HG03442 (cell line): ENCODE measurements at regions not wholly inside any gene's neighbourhood (a gene's known extent, or its start where the extent isn't known, plus 50 kb on each side); places are given as distances from the start of the nearest gene placed in this dataset.

Experiments used
- ATAC-seq: cut with Tn5 transposase; IDR thresholded peaks from one replicate; pipeline ENCODE4 v1.9.1; 2021; ENCODE audit warnings: mild to moderate bottlenecking, moderate library complexity; ENCODE audit not compliant: unreplicated experiment

DNA sequence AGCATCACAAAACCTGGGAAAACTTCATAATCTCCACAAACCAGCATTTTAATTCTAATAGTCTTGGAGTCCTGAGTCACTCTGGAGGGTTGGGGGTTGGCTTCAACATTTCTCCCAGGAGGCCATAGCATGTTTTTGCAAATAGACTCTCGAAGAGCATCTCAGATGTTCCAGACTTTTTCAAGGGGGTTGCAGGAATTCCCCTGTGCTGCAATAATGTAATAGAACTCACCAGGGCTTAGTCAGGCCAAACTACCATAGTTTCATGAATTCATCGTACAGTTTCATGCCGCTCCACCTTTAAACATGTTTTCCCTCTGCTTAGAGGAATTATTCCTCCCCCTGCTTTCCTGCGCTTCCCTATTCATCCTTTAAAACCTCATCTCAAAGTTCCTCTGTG, 499.5 kb upstream of the KLF4 start:
- no peak for ATAC-seq

DNA sequence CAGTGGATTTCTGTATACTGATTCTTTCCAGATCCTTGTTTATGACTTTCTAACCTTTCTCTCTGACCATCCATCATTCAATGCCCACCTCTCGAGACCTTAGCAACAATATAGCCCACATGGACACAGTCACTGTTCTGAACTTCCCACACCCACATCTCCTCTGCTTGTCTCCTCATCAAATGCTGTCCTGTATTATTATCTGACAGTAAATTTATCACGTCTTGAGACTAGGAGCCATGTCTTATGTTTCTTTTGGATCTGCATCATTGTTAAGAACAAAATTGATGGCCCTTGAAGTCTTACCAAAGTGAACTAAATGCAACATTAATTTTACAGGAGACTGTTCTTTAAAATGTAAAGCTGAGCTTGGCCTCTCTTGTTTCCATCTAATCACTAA, 495.4 kb upstream of the KLF4 start:
- ATAC-seq = no peak

DNA sequence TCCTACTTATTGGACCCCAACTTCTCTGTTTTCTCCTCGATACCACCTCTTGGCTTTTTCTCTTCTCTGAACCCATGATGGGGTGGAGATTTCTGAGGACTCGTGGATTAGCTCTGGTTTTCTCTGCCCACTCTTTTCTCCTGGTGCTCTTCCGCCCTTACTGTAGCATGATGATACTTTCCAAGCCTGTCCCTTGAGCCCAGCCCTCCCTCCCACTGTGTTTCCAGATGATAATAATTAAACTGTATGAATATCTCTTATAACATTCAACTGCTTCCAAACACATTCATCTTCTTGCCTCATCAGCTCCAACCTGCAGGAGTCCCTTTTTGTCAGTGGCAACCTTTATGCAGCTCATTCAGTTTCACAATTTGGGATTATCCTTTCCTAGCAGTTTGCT, 494.2 kb upstream of the KLF4 start:
- ATAC-seq = no peak

DNA sequence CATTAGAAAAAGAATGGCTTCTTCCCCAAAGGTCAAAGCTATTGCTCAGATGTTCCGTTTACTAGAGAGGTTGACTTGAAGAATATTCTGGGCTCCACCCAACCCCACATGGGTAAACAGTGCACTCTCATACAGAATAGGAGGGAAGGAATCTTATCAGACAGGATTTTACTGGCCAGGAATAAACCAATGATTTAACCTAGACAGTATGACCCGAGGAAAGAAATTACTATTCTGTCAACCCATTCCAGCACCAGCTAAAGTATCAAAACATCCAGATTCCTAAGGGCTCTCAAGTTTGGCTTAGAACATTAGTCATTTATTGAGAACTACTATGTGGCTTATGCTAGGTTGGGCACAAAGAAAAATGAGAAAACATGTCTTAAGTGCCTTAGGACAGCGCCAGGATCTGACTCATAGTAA, 493.6 kb upstream of the KLF4 start:
- no peak for ATAC-seq

DNA sequence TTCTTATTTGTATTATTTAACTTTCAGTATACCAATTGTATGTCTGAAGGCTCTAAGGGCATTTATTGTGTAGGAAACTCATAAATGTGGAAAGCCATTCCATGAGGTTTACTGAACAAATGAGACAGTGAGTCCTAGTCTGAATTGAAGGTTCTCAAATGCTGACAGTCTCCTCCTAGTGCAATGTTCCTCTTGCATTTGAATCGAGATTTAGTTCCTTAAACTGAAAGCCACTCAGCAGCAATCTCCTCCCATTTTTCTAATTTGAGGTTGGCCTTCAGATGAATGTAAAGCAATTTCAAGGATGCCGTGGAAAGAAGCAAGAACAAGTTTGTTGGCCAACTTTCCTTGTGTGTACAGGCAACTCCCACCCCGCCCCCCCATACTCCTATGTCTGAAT, 493.2 kb upstream of the KLF4 start:
- no peak for ATAC-seq

DNA sequence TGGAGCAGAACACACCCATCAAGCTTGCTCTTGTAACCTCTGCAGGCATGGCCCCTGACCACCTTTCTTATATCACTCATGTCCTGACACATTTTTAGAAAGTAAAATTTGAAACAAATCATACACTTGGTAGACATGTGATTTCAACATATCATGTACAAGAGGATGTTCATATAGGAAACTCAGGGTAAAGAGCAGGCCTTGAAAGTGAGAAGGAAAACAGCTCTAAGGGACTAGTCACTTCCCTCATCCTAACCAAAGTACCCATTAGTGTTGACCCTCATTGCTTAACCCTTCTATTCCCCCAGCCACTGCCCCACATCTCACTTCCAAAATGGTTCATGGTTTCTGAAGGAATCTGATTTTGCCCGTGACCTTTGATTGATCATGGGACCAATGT, 492.4 kb upstream of the KLF4 start:
- ATAC-seq = no peak

DNA sequence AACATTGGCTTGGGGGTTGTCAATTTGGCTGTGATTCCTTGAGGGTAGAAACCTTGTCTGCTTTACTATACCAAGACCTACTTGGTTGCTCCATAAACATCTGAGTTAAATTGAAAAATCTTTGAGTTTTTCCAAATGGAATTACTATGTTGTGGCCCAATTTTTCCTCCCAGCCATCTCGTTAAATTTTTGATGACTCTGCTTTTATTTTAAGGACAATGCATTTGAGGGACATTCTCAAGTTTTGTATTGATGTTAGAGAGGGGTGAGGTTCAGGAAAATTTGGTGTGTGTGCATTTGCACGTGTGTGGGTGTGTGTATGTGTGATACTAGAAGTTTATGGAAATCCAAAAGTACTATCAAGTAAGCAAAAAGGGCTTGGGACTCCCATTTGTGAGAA, 491.4 kb upstream of the KLF4 start:
- no peak for ATAC-seq

DNA sequence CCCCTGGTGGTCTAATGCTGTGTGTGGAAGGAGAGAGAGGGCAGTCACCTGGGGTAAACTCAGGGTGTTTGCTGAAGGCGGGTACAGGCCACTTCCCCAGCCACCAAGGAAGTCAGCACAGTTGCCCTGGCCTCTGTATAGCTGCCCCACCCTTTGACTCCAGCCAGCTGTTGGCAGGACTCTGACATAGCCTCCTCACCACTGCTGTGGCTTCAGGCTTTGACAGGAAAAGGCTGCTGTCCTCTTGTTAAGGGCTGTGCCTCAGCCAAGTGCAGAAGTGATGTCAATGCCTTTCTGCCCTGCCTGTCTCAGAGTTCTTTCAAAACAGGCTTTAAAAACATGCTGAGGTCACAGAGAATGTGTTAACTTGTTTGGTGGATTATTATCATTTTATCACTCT, 487.2 kb upstream of the KLF4 start:
- no peak for ATAC-seq

DNA sequence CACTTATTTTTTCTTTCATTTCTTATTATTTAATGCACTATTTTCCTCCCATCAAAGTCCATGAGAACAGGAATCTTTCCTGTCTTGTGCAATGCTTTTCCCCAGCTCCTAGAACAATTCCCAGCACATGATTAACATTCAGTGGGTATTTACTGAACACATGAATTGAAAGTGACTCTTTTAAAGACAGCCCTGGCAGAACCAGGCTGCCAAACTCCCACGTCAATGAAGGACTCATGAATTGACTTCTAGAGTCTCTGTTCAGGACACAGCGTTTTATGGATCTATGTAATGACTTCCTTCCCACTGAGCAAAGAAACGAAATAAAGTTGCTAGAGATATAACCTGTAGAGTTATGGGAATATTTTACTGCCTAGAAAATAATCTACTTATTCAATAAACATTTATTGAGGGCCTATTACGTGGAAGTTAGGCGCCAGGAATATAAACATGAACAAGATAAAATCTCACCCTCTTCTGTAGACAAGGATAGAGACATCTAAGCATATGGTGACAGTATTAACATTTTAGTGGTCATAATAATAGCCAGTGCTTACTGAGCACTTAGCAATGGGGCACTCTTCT, 485.9 kb upstream of the KLF4 start:
- ATAC-seq = no peak

DNA sequence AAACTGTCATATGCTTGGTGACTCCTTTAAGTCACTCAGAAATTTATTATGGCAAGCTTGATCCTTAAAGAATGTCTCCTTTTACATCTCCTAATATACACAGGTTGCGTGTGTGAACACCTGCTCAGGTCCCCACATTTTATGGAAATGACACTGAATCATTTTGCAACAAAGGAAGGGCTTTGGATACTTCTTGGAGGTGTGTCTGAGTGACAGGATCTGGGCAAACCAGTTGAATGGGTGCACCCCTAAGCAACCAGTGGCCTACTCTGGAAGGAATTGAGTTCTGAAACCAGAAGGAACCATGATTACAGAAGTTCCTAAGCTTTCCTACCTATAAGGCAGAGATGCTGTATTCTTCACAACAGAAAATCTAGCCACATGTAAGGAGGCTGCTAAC, 483.9 kb upstream of the KLF4 start:
- ATAC-seq = no peak

DNA sequence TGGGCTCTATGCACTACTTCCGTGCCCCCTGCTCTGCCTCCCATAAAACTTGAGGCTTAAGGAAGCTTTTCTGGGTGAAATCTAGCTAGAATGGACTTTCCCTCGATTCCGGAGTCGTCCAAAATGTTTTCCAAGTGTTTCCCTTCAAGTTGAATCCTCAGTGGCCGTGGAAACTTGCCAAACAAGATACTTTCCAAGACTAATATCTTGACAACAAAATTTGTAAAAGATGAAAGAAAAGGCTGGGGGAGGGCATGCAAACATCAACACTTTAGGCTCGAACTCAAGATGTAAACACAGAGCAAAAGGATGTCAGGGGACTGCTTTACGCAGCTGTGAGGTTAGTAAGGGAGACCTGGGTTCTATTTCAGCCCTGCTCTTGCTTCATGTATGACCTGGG, 482.8 kb upstream of the KLF4 start:
- ATAC-seq = no peak

DNA sequence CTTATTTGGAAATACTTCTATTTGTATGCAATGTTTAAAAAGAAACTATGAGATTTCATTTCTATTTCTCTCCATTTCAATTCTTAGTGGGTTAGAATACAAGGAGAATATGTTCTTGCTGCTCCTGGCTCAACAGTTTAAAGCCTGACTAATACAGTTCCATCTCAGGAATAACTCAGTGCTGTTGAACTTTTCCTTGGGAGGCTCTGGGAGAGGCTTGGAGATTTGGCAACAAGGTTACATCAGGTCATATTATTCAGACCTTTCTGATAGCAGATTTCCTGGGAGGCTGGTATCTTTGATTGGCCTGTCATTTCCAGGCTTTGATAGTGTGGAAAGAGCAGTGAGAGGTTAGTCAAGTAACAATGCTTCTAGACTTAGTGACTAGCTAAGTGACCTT, 481.7 kb upstream of the KLF4 start:
- ATAC-seq = no peak

DNA sequence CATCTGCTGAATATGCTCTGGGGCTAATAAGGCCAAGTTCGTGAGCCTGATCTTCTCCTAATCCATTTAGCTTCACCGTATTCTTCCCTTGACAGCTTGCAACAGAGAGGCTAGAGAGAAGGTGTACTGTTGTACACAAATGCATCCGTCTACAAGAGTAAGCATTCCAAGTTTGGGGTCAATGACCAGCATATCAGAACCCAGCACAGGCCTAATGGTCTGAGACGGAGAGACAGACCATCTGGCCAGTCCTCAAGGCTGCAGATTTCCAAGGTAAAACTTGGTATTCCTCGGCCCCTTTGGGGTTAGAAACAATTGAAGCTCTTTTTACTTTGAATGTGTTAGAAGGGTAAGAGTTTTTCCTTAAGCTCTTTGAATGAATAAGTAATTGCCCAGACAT, 481.2 kb upstream of the KLF4 start:
- no peak for ATAC-seq

DNA sequence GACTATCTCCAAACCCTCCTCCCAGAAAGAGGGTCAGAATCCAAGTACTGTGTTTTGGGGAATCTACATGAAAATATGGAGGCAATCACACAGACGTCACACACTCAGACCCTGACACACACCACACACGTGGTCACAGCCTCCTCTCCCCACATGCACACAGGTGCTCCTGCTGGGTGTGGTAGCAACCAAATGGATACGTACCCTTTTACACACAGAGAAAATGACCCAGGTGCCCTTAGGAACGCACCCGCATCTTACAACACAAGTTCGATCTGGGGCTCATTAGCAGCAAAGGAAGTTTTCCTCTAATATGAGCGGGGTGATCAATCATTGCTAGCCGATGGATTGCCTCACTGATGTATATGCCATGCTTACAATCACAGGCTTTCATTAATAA, 480.2 kb upstream of the KLF4 start:
- ATAC-seq = no peak

DNA sequence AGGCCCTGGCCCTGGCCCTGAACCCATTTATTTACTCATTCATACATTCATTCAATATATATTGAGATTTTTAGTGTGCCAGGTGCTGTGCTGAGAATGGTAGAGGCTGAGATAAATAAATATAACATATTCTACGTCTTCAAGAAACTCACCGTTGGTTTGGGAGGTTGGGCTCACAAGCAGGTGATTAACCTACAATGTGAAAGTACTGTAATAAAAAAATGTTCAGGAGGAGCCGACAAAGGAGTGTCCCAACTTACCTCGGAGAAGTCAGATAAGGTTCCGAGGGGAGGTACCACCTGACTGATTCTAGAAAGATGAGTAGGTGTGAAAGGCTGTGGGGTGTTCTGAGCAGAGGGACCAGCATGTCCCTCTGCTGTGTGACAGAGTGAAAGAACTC, 479.6 kb upstream of the KLF4 start:
- no peak for ATAC-seq

DNA sequence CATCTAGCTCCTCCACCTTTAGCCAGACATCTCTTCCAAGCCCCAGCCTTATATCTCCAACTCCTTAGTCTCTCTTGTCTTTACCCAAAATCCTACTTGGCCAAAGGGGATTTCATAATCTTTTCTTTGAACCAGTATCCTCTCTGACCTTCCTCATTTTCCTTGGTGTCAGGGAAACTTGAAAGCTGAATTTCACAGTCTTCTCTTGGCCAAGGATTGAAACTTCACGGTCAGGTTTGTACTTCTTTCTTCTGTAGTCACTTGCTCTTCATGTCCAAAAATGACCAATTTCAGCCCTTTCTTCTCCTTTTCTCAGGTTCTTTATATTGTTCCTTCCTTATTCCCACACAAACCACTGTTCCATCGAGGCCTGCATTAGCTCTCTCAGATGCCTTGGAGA, 473.7 kb upstream of the KLF4 start:
- no peak for ATAC-seq

DNA sequence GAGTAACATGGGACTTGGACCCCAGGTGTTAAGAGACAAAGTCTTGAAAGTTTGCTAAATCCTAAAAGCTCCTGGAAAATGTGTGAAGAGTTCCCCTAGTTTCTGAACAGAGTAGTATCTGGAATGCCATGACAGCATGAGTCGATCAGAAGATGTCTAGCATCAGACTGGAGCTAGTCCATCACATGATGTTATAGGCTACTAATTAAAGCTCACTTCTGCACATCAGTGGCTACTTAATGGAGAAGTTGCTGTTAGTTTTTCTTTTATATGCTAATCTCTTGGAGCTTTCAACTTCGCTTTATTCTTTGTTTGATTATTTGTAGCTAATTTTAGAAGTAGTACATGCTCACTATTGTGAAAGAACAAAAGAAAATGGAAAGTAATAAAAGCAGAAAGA, 471.3 kb upstream of the KLF4 start:
- no peak for ATAC-seq

DNA sequence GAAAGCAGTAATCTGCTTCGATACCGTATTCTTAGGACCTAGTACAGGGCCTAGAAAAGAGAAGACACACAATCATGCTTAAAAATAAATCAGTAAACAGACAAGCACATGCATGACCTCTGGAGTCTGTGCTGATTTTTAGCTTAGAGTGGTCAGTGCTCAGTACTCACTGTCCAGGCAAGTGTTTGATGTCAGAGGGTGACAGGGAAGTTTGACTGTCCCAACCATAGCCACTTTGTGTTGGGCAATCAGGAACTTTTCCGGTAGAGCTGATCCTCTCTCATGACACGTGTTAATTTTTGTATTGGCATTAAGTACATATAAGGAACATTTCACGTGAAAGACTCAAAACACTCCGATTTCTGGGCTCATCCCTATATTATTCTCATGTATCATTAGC, 464.7 kb upstream of the KLF4 start:
- no peak for ATAC-seq

DNA sequence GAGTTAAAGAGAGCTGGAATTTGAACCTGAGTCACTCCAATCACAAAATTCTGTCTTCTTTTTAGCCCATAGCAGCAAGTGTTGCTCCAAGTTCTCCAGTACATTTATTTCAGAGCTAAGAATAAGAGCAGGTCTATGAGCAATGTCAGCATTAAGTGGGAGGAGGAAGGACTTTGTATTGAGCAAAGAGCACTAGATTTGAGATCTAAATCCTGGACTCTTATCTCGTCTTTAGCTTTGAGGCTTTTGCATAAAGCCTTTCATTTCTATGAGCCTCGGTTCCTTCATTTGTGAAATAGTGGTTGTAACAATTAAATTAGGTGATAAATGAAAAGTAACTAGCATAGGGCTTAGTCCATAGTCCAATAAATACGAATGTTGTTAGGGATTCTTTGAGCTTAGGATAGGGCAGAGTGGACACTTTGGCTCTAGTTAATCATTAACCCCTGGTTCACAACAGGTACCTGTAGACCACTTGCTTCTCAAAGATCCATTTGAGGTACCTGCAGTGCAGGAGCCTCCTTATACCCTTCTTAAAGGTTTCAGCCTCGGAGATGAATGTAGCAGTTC, 464.1 kb upstream of the KLF4 start:
- ATAC-seq = no peak

DNA sequence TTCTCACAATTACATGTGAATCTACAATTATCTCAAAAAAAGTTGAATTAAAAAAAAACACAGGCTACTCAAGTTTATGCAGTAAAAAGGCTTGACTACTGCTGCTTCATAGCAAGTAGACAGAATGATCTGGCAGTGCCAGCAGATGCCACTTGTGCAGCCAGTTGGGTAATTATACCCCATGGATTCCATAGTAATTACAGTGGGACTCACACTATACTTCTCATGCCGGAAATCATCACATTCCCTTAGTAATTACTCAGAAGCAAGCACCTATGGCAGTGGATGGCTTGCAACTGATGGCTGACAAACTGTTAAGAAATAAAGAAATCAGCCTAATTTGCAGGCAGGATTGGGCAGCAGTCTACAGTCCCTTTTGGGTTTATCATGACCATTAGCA, 463.2 kb upstream of the KLF4 start:
- no peak for ATAC-seq

DNA sequence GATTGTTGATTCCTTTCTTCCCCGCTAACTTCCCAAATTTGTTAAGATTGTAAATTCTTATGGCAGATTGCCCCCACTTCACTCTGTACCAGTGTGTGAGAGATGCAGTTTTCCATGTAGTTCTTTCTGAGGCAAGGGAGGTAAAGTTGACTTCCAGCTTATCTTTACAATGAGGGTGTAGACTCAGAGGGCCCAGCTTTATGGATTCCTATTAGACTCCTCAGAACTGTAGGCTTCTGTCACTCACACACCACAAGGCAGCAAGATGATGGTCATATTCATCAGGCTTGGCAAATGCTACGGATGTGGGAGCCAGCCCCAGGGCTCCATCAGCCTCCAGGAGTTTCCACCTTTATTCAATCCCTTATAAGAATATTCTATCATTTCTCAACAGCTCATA, 461.9 kb upstream of the KLF4 start:
- no peak for ATAC-seq

DNA sequence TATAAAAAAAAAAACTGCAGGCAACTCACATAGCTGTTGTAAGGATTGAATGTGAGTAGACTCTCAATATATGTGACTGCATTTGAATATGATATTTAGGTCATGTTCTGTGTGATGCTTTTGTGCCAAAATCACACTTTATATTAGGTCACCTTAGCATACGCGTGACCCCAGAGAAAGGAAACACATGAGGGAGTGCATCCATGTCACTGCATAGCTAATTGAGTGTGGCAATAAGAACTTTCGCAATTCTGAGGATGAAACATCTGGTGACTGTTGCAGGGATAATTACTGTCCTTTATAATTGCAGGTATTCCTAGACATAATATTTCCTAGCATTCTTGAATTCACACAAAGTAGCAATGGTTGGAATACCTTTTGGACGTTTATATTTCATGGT, 459.5 kb upstream of the KLF4 start:
- ATAC-seq = no peak

DNA sequence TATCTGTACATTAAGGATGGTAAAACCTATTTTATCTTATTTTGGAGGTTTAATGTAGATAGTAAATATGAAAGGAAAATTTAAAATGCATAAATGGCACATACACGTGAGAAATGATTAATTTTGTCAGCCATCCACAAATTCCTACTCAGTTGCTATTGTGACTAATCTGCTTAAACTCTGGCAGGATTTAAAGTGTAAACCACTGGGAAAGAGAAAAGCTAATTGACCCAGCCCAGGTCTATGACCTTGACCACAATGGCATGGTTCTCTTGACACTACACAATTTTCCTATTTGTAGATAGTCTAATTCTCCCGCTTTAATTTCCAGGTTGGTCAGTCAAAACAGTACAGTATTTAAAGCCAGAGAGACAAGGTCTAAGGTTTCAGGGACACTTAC, 459.0 kb upstream of the KLF4 start:
- no peak for ATAC-seq

DNA sequence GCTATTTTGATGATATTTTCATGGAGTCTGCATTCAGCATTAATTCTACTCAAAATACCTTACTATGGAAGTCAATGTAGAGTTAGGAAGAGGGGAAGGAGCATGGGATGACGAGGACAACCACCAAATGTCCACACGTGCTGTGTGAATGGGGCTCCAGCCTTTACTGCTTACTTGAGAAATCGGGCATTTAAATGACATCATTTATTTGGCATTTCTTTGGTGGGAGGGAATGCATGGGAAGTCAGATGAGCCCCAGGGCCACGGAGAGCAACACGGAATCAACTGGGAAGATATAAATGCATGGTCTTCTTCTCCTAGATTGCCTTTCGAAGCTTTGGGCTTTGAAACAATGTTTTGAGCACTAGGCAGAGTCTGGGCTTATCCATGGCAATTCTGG, 458.5 kb upstream of the KLF4 start:
- no peak for ATAC-seq
